ENCODE measurements at regions not wholly inside any gene's neighbourhood (a gene's known extent, or its start where the extent isn't known, plus 50 kb on each side); places are given as distances from the start of the nearest gene placed in this dataset.

- TF ChIP-seq POLR2AphosphoS5 (IDR thresholded peaks at IDR 0.05; ENCODE audit: borderline replicate concordance, low read depth, low read length) (no peak), EZH2 (IDR thresholded peaks at IDR 0.05) (no peak)
Measured at GRCh38 chr21:15159382-15160020, 94.7 kb upstream of the NRIP1 start.

Data from SK-N-MC (cell line).